ENCODE measurements at regions not wholly inside any gene's neighbourhood (a gene's known extent, or its start where the extent isn't known, plus 50 kb on each side); places are given as distances from the start of the nearest gene placed in this dataset.

DNA sequence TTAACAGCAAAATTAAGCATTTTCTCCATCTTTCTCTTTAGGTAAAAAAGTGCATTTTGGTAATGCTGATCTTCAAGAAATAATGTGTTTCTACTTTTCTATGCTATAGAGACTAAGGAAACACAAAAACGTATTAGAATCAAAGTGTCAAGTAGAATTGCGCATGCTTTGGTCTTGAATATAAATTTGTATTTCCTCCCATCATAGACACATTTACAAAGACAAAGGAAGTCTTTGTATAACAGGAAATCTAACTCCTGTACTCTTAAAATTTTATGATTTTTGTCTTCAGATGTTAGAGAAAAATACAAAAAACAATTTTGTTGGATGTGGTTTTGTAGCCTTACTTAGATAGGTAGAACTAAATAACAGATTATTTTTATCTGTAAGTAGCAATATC lies 1299.4 kb downstream of the NCAM2 start:
- TF ChIP-seq, protein P1, sequence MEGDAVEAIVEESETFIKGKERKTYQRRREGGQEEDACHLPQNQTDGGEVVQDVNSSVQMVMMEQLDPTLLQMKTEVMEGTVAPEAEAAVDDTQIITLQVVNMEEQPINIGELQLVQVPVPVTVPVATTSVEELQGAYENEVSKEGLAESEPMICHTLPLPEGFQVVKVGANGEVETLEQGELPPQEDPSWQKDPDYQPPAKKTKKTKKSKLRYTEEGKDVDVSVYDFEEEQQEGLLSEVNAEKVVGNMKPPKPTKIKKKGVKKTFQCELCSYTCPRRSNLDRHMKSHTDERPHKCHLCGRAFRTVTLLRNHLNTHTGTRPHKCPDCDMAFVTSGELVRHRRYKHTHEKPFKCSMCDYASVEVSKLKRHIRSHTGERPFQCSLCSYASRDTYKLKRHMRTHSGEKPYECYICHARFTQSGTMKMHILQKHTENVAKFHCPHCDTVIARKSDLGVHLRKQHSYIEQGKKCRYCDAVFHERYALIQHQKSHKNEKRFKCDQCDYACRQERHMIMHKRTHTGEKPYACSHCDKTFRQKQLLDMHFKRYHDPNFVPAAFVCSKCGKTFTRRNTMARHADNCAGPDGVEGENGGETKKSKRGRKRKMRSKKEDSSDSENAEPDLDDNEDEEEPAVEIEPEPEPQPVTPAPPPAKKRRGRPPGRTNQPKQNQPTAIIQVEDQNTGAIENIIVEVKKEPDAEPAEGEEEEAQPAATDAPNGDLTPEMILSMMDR (IDR thresholded peaks at IDR 0.05) = no peak
- TF ChIP-seq POLR2A (IDR thresholded peaks at IDR 0.05) = no peak

All from uterus (tissue), 2 donors.